ENCODE measurements at regions not wholly inside any gene's neighbourhood (a gene's known extent, or its start where the extent isn't known, plus 50 kb on each side); places are given as distances from the start of the nearest gene placed in this dataset.
A peak's percentile ranks its signal among the peaks of the same experiment; 100 is the strongest.
"Not testable (repeated sequence)": the region's sequence is repeated elsewhere in the genome, so short reads cannot be mapped to it uniquely, and the experiment has no call there.

DNA sequence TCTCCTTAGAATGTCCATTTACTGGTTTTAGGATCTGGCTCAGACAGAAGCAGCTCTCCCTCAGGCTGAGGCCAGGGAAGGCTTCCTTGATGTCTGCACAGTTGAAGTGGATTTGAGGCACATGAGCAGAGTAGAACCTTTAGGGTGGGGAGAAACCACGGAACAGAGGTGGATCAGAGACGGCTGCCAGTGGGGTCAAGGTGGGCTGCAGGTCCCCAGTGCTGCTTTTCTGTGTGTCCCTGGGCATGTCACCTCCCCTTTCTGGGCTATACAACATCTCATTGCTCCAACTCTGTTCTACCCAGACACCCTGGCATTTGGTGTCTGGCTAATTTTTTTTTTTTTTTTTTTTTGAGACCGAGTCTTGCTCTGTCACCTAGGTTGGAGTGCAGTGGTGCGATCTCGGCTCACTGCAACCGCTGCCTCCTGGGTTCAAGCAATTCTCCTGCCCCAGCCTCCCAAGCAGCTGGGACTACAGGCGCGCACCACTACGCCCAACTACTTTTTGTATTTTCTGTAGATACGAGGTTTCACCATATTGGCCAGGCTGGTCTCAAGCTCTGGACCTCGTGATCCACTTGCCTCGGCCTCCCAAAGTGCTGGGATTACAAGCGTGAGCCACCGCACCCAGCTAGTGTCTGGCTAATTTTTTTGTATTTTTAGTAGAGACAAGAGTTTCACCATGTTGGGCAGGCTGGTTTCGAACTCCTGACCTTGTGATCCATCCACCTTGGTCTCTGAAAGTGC is 73.3 kb upstream of the THOC3 start:
- not testable (repeated sequence) for H3K4me3 ChIP-seq, ATAC-seq, H3K27me3 ChIP-seq, H3K9me3 ChIP-seq, H3K27ac ChIP-seq, H3K36me3 ChIP-seq, H3K4me1 ChIP-seq
- 90 to 92% methylated on average over 11 to 14 of the region's 15 CpGs for WGBS, 2 donors (ENCODE audit: low coverage in 1 of 2)

DNA sequence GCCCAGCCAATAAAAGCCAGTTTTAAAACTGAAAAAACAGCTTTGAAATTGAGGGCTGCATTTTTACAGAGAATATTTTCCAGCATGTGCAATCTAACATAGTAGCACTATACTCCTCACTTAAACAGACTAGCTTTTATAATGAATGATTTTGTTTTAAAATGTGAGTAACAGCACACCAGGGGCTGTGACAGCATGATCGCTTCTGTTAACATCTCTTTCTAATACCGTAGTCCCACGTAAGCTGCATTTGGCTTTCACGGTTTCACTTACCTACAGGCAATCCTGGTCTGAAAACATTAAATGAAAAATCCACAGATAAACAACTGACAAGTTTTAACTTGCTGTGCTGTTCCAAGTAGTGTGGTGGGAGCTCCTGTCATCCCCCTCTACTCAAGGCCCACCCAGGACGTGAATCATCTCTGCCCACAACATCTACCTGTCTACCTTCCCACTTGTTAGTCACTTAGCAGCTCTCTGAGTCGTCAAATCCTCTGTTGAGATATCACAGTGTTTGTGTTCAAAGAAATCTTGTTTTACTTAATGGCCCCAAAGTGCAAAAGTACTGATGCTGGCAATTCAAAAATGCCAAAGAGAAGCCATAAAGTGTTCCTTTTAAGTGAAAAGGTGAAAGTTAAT is 74.0 kb upstream of the THOC3 start:
- H3K27me3 ChIP-seq, H3K4me3 ChIP-seq, ATAC-seq, H3K9me3 ChIP-seq, H3K4me1 ChIP-seq, H3K27ac ChIP-seq, H3K36me3 ChIP-seq: not testable (repeated sequence)
- 39 to 62% methylated on average over 6 of the region's 6 CpGs for WGBS, 2 donors (ENCODE audit: low coverage in 1 of 2)

DNA sequence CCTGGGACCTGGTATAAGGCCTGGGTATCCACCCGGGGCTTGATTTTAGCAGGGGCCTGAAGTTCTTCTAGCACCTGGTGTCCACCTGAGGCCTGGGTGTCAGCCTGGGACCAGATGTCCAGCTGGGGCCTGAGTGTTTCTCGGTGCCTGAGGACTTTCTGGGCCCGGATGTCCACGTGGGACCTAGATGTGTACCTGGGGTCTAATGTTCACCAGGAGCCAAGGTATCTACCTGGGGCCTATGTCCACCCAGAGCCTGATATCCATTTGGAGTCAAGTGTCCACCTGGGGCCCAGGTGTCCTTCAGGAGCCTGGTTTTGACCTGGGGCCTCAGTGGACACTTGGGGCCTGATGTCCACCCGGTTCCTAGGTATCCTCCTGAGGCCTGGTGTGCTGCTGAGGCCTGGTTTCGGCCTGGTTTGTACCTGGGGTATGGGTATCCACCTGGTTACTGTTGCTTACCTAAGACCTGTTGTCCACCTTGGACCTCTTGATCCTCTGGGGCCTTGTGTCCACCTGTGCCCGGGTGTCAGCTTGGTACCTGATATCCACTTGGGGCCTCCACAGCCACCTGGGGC is 75.2 kb upstream of the THOC3 start:
- not testable (repeated sequence) for H3K27ac ChIP-seq, H3K4me3 ChIP-seq, H3K4me1 ChIP-seq, H3K36me3 ChIP-seq, H3K9me3 ChIP-seq, ATAC-seq, H3K27me3 ChIP-seq
- 82 to 93% methylated on average over 2 to 4 of the region's 7 CpGs for WGBS, 2 donors (ENCODE audit: low coverage in 1 of 2)

DNA sequence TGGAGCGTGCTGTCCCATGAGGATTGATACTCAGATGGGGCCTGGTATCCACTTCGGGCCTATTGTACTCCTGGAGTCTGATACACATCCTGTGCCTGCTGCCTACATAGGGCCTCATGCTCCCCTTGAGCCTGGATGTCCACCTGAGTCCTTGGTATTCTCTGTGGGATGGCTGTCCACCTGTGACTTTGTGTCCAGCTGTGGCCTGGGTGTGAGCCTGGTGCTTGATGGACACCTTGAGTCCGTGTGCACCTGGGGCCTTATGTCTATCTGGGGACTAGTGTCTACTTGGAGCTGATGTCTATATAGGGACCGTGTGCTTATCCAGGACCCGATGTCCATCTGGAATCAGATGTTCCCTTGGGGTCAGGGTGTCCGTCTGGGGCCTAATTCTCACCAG is 75.9 kb upstream of the THOC3 start:
- H3K27ac ChIP-seq, H3K4me1 ChIP-seq, H3K9me3 ChIP-seq, ATAC-seq, H3K36me3 ChIP-seq, H3K4me3 ChIP-seq, H3K27me3 ChIP-seq: not testable (repeated sequence)
- 80% methylated on average over 1 of the region's 6 CpGs for WGBS, 2 donors (ENCODE audit: low coverage in 1 of 2)

DNA sequence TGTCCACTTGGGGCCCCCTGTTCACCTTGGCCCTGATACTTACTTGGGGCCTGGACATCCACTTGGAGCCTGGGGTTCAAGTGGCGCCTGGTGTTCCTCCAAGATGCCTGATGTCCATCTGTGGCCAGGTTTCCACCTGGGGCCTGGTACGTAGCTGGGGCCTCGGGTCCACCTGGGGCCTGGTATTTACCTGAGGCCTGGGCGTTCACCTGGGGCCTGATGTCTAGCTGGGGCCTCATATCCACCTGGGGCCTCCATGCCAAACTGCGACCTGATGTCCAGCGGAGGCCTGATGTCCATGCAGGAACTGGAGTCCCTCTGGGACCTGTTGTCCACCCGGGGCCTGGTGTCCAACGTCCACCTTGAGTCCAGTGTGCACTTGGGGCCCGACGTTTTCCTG is 76.3 kb upstream of the THOC3 start:
- H3K9me3 ChIP-seq, H3K4me3 ChIP-seq, ATAC-seq, H3K27ac ChIP-seq, H3K27me3 ChIP-seq, H3K4me1 ChIP-seq, H3K36me3 ChIP-seq: not testable (repeated sequence)
- WGBS, 2 donors (ENCODE audit: low coverage in 1 of 2): no CpG with 5 or more reads among the region's 10 CpGs

DNA sequence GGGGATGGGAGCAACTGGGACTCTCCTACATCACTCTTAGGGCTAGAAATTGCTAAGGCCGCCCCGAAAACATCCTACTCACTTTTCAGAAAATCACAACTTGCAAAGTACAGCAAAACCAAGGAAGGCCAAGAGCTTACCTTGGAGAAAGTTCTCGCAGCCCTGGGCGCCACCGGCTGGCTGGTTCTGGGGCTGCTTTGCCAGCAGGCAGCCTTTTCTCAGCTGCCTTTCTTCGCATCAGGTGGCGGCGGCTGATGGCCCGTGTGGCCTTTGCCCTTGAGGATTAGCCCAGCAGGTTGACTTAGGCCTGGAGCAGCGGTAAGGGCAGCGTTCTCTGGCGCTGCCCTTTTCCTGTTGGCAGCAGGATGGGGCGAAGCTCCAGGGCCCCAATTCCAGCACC is 77.3 kb upstream of the THOC3 start:
- not testable (repeated sequence) for H3K4me1 ChIP-seq, H3K9me3 ChIP-seq, H3K4me3 ChIP-seq, H3K27me3 ChIP-seq, ATAC-seq, H3K36me3 ChIP-seq, H3K27ac ChIP-seq
- no CpG with 5 or more reads among the region's 13 CpGs for WGBS, 2 donors (ENCODE audit: low coverage in 1 of 2)

DNA sequence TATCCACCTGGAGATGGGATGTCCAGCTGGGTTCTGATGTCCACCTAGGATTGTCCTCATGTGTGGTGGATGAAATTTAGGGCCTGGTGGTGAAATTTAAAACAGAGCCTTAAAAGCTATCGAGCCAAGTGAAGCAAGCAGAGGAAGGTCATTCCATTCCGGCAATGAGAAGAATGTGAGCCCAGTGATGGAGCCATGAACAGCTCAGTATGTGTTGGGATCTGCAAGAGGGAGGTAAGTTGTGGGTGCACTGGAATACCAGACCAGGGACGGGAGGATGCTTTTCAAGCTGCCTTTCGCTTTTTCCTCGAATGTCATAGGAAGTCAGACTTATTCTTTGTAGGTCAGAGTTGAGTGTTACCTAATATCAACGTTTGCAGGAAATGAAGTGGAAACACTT is 80.6 kb upstream of the THOC3 start:
- H3K27ac ChIP-seq, H3K9me3 ChIP-seq, H3K27me3 ChIP-seq, H3K4me3 ChIP-seq, ATAC-seq, H3K4me1 ChIP-seq, H3K36me3 ChIP-seq: not testable (repeated sequence)
- WGBS, 2 donors (ENCODE audit: low coverage in 1 of 2): 81 to 87% methylated on average over 3 to 6 of the region's 6 CpGs

DNA sequence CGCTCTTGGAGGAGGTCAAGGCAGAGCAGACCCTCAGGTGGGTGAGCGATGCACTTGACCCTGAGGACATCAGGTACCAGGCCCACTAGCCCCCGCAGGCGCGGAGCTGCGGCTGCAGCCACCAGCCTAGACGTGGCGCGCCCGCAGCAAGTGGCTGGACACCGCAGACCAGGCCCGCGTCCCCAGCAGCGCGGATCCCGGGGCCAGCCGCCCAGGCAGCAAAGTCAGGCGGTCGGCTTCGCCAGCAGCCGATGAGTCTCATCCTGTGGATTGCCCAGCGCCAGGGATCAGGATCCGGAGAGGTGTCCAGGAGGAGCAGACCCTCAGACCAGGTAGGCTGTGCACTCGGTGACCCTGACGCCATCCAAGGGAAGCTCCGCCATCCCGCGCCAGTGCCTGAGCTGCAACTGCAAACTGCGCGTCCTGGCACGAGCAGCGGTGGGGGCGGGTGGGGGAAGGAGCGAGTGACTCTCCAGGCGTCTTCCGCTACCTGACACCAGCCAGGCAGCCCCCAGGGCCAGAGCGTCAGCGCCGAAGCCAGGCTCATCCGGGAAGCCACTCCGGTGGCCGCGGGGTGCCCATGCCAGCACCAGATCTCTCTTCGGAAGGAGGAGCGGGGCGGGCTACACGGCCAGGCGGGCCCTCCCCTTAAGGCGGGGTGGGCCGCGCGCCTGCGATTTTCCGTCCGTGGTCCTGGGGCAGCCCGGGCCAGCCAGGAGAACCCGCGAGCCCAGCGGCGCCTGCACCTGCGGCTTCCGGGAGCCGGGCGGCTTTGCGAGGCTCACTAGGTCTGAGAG is 92.6 kb upstream of the THOC3 start:
- peak overlapping the region in 1 of 2 donors; percentile 36 for H3K4me3 ChIP-seq
- not testable (repeated sequence) for H3K4me1 ChIP-seq, H3K36me3 ChIP-seq, H3K9me3 ChIP-seq, H3K27ac ChIP-seq, H3K27me3 ChIP-seq
- no CpG with 5 or more reads among the region's 65 CpGs for WGBS, 2 donors (ENCODE audit: low coverage in 1 of 2)
- peak; percentile 82 for ATAC-seq

DNA sequence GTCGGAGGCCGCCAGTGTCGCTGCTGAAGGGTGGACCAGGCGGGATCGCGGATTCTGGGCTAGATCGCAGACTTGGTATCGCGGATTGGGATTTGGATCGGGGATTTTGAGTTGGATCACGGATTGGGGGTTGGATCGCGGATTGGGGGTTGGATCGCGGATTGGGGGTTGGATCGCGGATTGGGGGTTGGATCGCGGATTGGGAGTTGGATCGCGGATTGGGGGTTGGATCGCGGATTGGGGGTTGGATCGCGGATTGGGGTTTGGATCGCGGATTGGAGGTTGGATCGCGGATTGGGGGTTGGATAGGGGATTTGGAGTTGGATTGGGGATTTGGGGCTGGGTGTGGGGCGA is 93.1 kb upstream of the THOC3 start:
- not testable (repeated sequence) for H3K27ac ChIP-seq, H3K9me3 ChIP-seq, H3K27me3 ChIP-seq, H3K36me3 ChIP-seq, ATAC-seq, H3K4me1 ChIP-seq
- H3K4me3 ChIP-seq: peak overlapping the region in 1 of 2 donors; percentile 36
- WGBS, 2 donors (ENCODE audit: low coverage in 1 of 2): 7 to 25% methylated on average over 13 to 19 of the region's 30 CpGs

DNA sequence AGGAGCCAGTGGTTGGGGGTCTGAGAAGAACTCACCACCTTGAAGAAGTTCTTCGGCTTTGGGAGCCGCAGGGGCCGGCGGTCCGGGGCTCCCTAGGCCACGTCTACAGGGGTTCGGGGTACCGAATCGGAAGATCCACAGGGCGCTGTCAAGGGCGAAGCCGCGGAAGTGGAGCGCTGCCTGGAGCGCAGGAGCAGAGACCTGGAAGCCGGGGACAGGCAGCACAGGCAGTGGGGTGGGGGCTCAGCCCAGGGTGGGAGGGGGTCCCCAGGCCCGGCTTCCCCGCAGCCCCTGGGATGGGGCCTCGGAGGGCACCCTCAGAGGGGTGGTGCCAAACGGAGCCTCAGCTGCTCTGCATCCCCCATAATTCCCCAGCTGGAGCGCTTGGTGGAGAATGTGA is 93.5 kb upstream of the THOC3 start:
- not testable (repeated sequence) for H3K9me3 ChIP-seq, H3K27ac ChIP-seq, H3K27me3 ChIP-seq, H3K36me3 ChIP-seq, ATAC-seq, H3K4me1 ChIP-seq, H3K4me3 ChIP-seq
- whole genome bisulfite sequencing, 2 donors (ENCODE audit: low coverage in 1 of 2): no CpG with 5 or more reads among the region's 21 CpGs

DNA sequence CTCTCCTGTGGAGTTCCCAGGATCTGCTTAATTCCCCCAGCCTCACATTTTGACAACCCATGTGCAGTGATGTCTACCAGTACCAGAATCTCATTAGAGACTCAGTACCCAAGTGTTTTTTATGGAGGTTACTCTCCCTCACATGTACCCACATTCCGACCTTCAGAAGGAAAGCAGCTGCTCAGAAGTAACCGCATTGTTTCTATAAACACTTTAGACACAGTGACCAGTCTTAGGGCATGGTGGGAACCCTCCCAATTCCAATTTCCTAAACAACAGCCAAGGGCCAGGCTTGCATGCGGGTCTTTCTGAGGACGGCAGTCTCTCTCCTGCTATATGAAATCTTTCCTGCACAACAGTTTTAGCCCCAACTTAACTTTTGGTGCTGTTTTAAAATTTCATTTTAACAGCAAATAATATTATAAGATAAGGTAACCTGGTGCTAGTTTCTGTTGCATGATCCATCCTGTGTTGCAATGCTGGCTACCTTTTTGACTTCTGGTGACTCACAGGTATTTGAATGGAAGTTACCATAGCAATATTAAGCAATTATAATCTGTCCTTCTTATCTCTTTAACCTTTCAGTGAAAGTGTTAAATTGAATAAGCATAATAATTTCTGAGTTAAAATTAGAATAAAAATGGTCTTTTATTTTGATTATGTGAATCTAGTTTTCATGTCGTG is 98.3 kb upstream of the THOC3 start:
- not testable (repeated sequence) for H3K27ac ChIP-seq, H3K4me1 ChIP-seq, H3K9me3 ChIP-seq, ATAC-seq, H3K27me3 ChIP-seq, H3K36me3 ChIP-seq, H3K4me3 ChIP-seq
- 38 to 73% methylated on average over 1 to 3 of the region's 5 CpGs for WGBS, 2 donors (ENCODE audit: low coverage in 1 of 2)

DNA sequence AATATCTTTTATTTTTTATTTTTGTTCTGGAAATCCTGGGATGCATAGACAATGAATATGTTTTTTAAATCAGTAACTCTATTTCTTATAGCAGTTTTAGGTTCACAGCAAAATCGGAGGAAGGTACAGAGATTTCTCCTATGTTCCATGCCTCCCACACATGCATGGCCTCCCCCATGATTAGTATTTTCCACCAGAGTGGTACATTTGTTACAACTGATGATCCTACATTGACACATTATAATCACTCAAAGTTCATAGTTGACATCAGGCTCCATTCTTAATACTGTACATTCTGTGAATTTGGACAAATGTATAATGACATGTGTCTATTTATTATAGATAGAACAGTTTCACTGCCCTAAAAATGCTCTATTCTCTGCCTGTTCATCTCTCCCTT is 99.0 kb upstream of the THOC3 start:
- H3K4me3 ChIP-seq, ATAC-seq, H3K4me1 ChIP-seq, H3K27me3 ChIP-seq, H3K27ac ChIP-seq, H3K9me3 ChIP-seq, H3K36me3 ChIP-seq: not testable (repeated sequence)
- WGBS, 2 donors (ENCODE audit: low coverage in 1 of 2): 82 to 100% methylated on average over 1 of the region's 1 CpG

DNA sequence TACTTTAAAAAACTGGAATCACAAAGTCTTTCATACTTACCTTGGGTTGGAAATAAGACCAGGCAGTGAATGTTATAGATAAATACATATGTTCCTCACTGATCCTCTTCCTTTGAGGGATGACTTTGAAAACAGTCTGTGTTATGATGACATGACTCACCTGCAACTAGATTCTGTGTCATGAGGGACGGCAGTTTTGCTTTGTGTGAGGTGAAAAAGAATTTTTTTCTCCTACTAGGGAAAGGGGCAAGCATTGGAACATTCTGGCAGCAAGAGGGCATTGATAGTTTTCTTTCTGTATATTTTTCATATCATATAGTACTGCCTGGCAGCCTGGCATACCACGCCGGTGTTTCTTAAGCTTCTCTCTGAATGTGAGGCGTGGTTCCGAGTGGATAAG is 99.8 kb upstream of the THOC3 start:
- not testable (repeated sequence) for H3K4me3 ChIP-seq, H3K36me3 ChIP-seq, H3K9me3 ChIP-seq, ATAC-seq, H3K27me3 ChIP-seq, H3K4me1 ChIP-seq, H3K27ac ChIP-seq
- WGBS, 2 donors (ENCODE audit: low coverage in 1 of 2): 90% methylated on average over 4 of the region's 5 CpGs; no CpG with 5 or more reads in 1 of the 2 donors

All from gastroesophageal sphincter (tissue), 4 donors.